ENCODE measurements at regions not wholly inside any gene's neighbourhood (a gene's known extent, or its start where the extent isn't known, plus 50 kb on each side); places are given as distances from the start of the nearest gene placed in this dataset.

- no peak for DNase-seq
These were observed 57.7 kb upstream of the MEF2C start for GRCh38 chr5:88940713-88941112.

- no peak for DNase-seq
These were observed 56.3 kb upstream of the MEF2C start for GRCh38 chr5:88939300-88939699.

GRCh38 chr5:88938488-88938887 is 55.5 kb upstream of the MEF2C start:
- DNase-seq = no peak

GRCh38 chr5:88937406-88937805 is 54.4 kb upstream of the MEF2C start:
- no peak for DNase-seq

- no peak for DNase-seq
These were observed 51.5 kb upstream of the MEF2C start for GRCh38 chr5:88934439-88934838.

All from SHP77 treated with DMSO at 0.1 percent for 48 hours (cell line).